H9 (cell line): ENCODE measurements at regions not wholly inside any gene's neighbourhood (a gene's known extent, or its start where the extent isn't known, plus 50 kb on each side); places are given as distances from the start of the nearest gene placed in this dataset.

ENCODE experiments used
- DNase-seq: peaks from one replicate; pipeline ENCODE4 v3.0.0-alpha.2; 2017
- H2AFZ ChIP-seq: one replicate; pipeline ENCODE4 v1.6.1; 2013; ENCODE audit warnings: mild to moderate bottlenecking, low read length, control low read depth, moderate library complexity
- H2AK5ac ChIP-seq: 2 replicates; pipeline ENCODE4 v1.6.1; 2013; ENCODE audit warnings: low read length, control low read depth, mixed read lengths; ENCODE audit not compliant: insufficient read length
- H2BK120ac ChIP-seq: one replicate; pipeline ENCODE4 v1.6.1; 2013; ENCODE audit warnings: low read depth, mild to moderate bottlenecking, low read length, control low read depth, inconsistent platforms; ENCODE audit not compliant: poor library complexity, severe bottlenecking
- H2BK12ac ChIP-seq: 2 replicates; pipeline ENCODE4 v1.6.1; 2013; ENCODE audit warnings: low read length, control low read depth, mixed read lengths, low read depth; ENCODE audit not compliant: insufficient read length
- H2BK15ac ChIP-seq: 2 replicates; pipeline ENCODE4 v1.6.1; 2013; ENCODE audit warnings: low read depth, low read length, control low read depth
- H2BK20ac ChIP-seq: one replicate; pipeline ENCODE4 v1.6.1; 2013; ENCODE audit warnings: low read depth, mild to moderate bottlenecking, low read length, control low read depth, inconsistent platforms; ENCODE audit not compliant: poor library complexity, severe bottlenecking
- H2BK5ac ChIP-seq: 2 replicates; pipeline ENCODE4 v1.6.1; 2013; ENCODE audit warnings: low read length, control low read depth, mixed read lengths; ENCODE audit not compliant: insufficient read length
- H3K14ac ChIP-seq: 2 replicates; pipeline ENCODE4 v1.6.1; 2013; ENCODE audit warnings: low read length, control low read depth; ENCODE audit not compliant: insufficient read depth
- H3K18ac ChIP-seq: 2 replicates; pipeline ENCODE4 v1.6.1; 2013; ENCODE audit warnings: low read depth, mild to moderate bottlenecking, mixed read lengths, low read length, control low read depth; ENCODE audit not compliant: insufficient read length
- H3K23ac ChIP-seq: 2 replicates; pipeline ENCODE4 v1.6.1; 2013; ENCODE audit warnings: low read length, control low read depth, mixed read lengths, low read depth; ENCODE audit not compliant: insufficient read length
- H3K23me2 ChIP-seq: 2 replicates; pipeline ENCODE4 v1.6.1; 2013; ENCODE audit warnings: low read depth, mild to moderate bottlenecking, mixed read lengths, low read length, control low read depth; ENCODE audit not compliant: insufficient read length, poor library complexity, severe bottlenecking
- H3K27ac ChIP-seq: 2 replicates; pipeline ENCODE4 v1.5.1; 2013; ENCODE audit warnings: low read length, control low read depth, mixed read lengths, low read depth; ENCODE audit not compliant: insufficient read length
- H3K27me3 ChIP-seq: 2 replicates; pipeline ENCODE4 v1.6.1; 2013; ENCODE audit warnings: low read length, control low read depth, inconsistent platforms; ENCODE audit not compliant: insufficient read depth
- H3K4ac ChIP-seq: 2 replicates; pipeline ENCODE4 v1.6.1; 2013; ENCODE audit warnings: low read depth, mild to moderate bottlenecking, control low read depth, inconsistent platforms, low read length, moderate library complexity
- H3K4me1 ChIP-seq: 2 replicates; pipeline ENCODE4 v1.6.1; 2013; ENCODE audit warnings: low read length, control low read depth, inconsistent platforms; ENCODE audit not compliant: insufficient read depth
- H3K4me2 ChIP-seq: 2 replicates; pipeline ENCODE4 v1.6.1; 2013; ENCODE audit warnings: low read length, control low read depth, mixed read lengths; ENCODE audit not compliant: insufficient read length, insufficient read depth
- H3K56ac ChIP-seq: 2 replicates; pipeline ENCODE4 v1.6.1; 2013; ENCODE audit warnings: low read depth, mild to moderate bottlenecking, mixed read lengths, low read length, control low read depth; ENCODE audit not compliant: insufficient read length
- H3K79me1 ChIP-seq: 2 replicates; pipeline ENCODE4 v1.6.1; 2013; ENCODE audit warnings: low read depth, mild to moderate bottlenecking, moderate library complexity, low read length, control low read depth, inconsistent platforms; ENCODE audit not compliant: insufficient read depth, poor library complexity, severe bottlenecking
- H3K79me2 ChIP-seq: 2 replicates; pipeline ENCODE4 v1.6.1; 2013; ENCODE audit warnings: low read length, control low read depth, inconsistent platforms; ENCODE audit not compliant: insufficient read depth
- H3K9ac ChIP-seq: 2 replicates; pipeline ENCODE4 v1.6.1; 2013; ENCODE audit warnings: low read length, control low read depth, mixed read lengths; ENCODE audit not compliant: insufficient read length; ENCODE audit errors: extremely low read depth
- H3K9me3 ChIP-seq: one replicate; pipeline ENCODE4 v1.6.1; 2013; ENCODE audit warnings: low read depth, low read length, inconsistent platforms; ENCODE audit not compliant: control insufficient read depth
- H3T11ph ChIP-seq: one replicate; pipeline ENCODE4 v1.6.1; 2013; ENCODE audit warnings: mild to moderate bottlenecking, low read length, control low read depth, inconsistent platforms
- H4K20me1 ChIP-seq: one replicate; pipeline ENCODE4 v1.6.1; 2013; ENCODE audit not compliant: control insufficient read depth, insufficient read length, insufficient read depth
- H4K5ac ChIP-seq: 2 replicates; pipeline ENCODE4 v1.6.1; 2013; ENCODE audit warnings: low read depth, mild to moderate bottlenecking, mixed read lengths, low read length, control low read depth; ENCODE audit not compliant: insufficient read length
- H4K8ac ChIP-seq: replicated peaks from 2 replicates; pipeline ENCODE4 v1.6.1; 2013; ENCODE audit warnings: low read length, control low read depth, mixed read lengths, low read depth; ENCODE audit not compliant: insufficient read length
- H4K91ac ChIP-seq: 2 replicates; pipeline ENCODE4 v1.6.1; 2013; ENCODE audit warnings: low read depth, mild to moderate bottlenecking, moderate library complexity, mixed read lengths, low read length, control low read depth; ENCODE audit not compliant: insufficient read length
- H3K27ac Mint-ChIP-seq, 3 experiments: 2 replicates in 2 of 3; 3 replicates in 1 of 3; pipeline ENCODE4 v1.8.0; 2020 to 2021; ENCODE audit warnings: mixed read lengths in 3 of 3, mild to moderate bottlenecking in 1 of 3, moderate library complexity in 1 of 3
- H3K27me3 Mint-ChIP-seq: 2 replicates; pipeline ENCODE4 v1.8.0; 2021; ENCODE audit warnings: low read depth, mild to moderate bottlenecking, moderate library complexity, mixed read lengths
- H3K36me3 Mint-ChIP-seq, 3 experiments: 2 replicates in 2 of 3; 3 replicates in 1 of 3; pipeline ENCODE4 v1.8.0; 2020 to 2021; ENCODE audit warnings: low read depth in 3 of 3, mixed read lengths in 3 of 3; ENCODE audit not compliant: insufficient read depth in 1 of 3
- H3K4me1 Mint-ChIP-seq, 2 experiments: 2 replicates each; pipeline ENCODE4 v1.8.0; 2020; ENCODE audit warnings: mixed read lengths in 2 of 2
- H3K4me3 Mint-ChIP-seq, 2 experiments: 2 replicates in 1 of 2; 3 replicates in 1 of 2; pipeline ENCODE4 v1.8.0; 2020 to 2021; ENCODE audit warnings: mild to moderate bottlenecking in 2 of 2, mixed read lengths in 2 of 2, moderate library complexity in 1 of 2
- H3K9me3 Mint-ChIP-seq, 2 experiments: 2 replicates in 1 of 2; 3 replicates in 1 of 2; pipeline ENCODE4 v1.8.0; 2020; ENCODE audit warnings: mild to moderate bottlenecking in 2 of 2, mixed read lengths in 2 of 2, moderate library complexity in 1 of 2
- TF ChIP-seq, protein P1 (sequence below): fragments of 200-600 bp; sonication (generic); conservative IDR thresholded peaks from 3 replicates; pipeline ENCODE4 v1.8.0; 2021; ENCODE audit warnings: antibody characterized with exemption, mild to moderate bottlenecking

DNA sequence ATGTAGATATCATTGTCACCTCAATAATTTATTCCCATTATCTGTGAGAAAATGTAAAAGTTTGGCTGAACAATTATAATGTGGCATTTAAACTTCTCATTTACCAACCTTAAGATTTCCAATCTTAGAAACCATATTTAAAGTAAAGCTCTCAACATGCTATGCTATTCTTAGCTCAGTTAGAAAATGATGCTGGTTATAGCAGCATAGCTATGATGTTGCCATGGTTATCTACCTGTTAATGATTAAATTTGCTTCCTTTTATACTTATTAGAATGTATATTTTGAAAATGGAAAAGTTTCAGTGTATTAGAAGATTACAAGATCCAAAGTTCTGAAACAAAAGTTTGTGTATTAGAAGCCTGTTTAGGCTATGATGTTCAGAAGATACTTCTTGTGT lies 110.1 kb downstream of the GPR63 start:
- Histone ChIP-seq H2BK12ac (no peak overlapping the region), H3K27ac (no peak overlapping the region), H2AFZ (no peak overlapping the region), H3K9me3 (no peaks in the 10 kb centered on the region), H2AK5ac (no peak overlapping the region), H3K4ac (no peak overlapping the region), H2BK20ac (no peak overlapping the region), H4K20me1 (no peaks in the 10 kb centered on the region), H3K56ac (no peak overlapping the region), H3K27me3 (no peaks in the 10 kb centered on the region), H4K5ac (no peak overlapping the region), H3T11ph (no peak overlapping the region), H4K91ac (no peak overlapping the region), H3K23me2 (no peaks in the 10 kb centered on the region), H3K23ac (no peak overlapping the region), H2BK15ac (no peak overlapping the region), H3K79me1 (no peaks in the 10 kb centered on the region), H3K14ac (no peak overlapping the region), H3K4me2 (no peak overlapping the region), H3K9ac (no peak overlapping the region), H2BK5ac (no peak overlapping the region), H4K8ac (no peak overlapping the region), H2BK120ac (no peak overlapping the region), H3K4me1 (0 out of 2 replicates have a peak, but pooled peaks cover 3% of the 10 kb centered on the region), H3K79me2 (no peaks in the 10 kb centered on the region), H3K18ac (no peak overlapping the region)
- Mint-ChIP-seq H3K27me3 (peaks cover 1% of the 10 kb centered on the region; the same call in 1 of the 2 replicates), H3K9me3 (peaks cover 0 to 4% of the 10 kb centered on the region in 2 experiments; a peak in 2 of 5 replicates), H3K4me3 (no peak overlapping the region), H3K36me3 (no peaks in the 10 kb centered on the region), H3K27ac (no peak overlapping the region), H3K4me1 (peaks cover 0 to 3% of the 10 kb centered on the region in 2 experiments; a peak in 2 of 4 replicates)
- TF ChIP-seq, protein P1, sequence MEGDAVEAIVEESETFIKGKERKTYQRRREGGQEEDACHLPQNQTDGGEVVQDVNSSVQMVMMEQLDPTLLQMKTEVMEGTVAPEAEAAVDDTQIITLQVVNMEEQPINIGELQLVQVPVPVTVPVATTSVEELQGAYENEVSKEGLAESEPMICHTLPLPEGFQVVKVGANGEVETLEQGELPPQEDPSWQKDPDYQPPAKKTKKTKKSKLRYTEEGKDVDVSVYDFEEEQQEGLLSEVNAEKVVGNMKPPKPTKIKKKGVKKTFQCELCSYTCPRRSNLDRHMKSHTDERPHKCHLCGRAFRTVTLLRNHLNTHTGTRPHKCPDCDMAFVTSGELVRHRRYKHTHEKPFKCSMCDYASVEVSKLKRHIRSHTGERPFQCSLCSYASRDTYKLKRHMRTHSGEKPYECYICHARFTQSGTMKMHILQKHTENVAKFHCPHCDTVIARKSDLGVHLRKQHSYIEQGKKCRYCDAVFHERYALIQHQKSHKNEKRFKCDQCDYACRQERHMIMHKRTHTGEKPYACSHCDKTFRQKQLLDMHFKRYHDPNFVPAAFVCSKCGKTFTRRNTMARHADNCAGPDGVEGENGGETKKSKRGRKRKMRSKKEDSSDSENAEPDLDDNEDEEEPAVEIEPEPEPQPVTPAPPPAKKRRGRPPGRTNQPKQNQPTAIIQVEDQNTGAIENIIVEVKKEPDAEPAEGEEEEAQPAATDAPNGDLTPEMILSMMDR: no peak
- no peak for DNase-seq
